BLaER1 (cell line): ENCODE measurements at regions not wholly inside any gene's neighbourhood (a gene's known extent, or its start where the extent isn't known, plus 50 kb on each side); places are given as distances from the start of the nearest gene placed in this dataset.

Experiments
- H3K27ac ChIP-seq: shearing (Covaris generic); formaldehyde crosslinking; 2 replicates; pipeline ENCODE4 v1.8.1; 2022
- H3K27me3 ChIP-seq: shearing (Covaris generic); formaldehyde crosslinking; 2 replicates; pipeline ENCODE4 v1.8.1; 2022
- H3K36me3 ChIP-seq: shearing (Covaris generic); formaldehyde crosslinking; 2 replicates; pipeline ENCODE4 v1.8.1; 2022
- H3K4me1 ChIP-seq: shearing (Covaris generic); formaldehyde crosslinking; 2 replicates; pipeline ENCODE4 v1.8.1; 2022
- H3K4me2 ChIP-seq: shearing (Covaris generic); formaldehyde crosslinking; 2 replicates; pipeline ENCODE4 v1.8.1; 2022
- H3K4me3 ChIP-seq: shearing (Covaris generic); formaldehyde crosslinking; 2 replicates; pipeline ENCODE4 v1.8.1; 2022
- H3K9ac ChIP-seq: shearing (Covaris generic); formaldehyde crosslinking; 2 replicates; pipeline ENCODE4 v1.8.1; 2022
- H3K9me3 ChIP-seq: shearing (Covaris generic); formaldehyde crosslinking; 2 replicates; pipeline ENCODE4 v1.8.1; 2022
- H4K20me1 ChIP-seq: shearing (Covaris generic); formaldehyde crosslinking; 2 replicates; pipeline ENCODE4 v1.8.1; 2022
- Cebpa-rat ChIP-seq: shearing (Covaris generic); IDR thresholded peaks from 2 replicates; pipeline ENCODE4 v1.8.1; 2022

DNA sequence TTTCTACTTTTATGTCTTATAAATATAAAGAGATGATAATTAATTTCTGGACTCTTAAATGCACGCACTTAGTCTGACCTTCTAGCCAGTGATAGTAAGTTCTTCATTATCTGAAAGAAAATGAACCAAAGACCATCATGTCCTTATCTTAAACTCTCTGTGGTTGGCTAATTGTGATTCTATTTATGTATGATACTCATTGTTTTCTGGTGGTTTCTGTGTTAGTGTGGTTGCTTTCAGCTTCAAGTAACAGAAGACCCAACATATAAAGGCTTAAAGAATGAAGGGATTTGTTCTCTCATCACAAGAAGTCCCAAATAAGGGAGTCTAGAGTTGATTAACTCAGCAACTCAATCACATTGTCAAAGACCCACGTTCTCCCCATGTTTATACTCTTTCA, 225.2 kb upstream of the TANK start:
- no peak for TF ChIP-seq Cebpa-rat
- Histone ChIP-seq H3K4me1 (no peaks in the 10 kb centered on the region), H3K9me3 (no peaks in the 10 kb centered on the region), H3K27ac (no peak overlapping the region), H3K36me3 (no peaks in the 10 kb centered on the region), H4K20me1 (no peaks in the 10 kb centered on the region), H3K9ac (no peak overlapping the region), H3K27me3 (no peaks in the 10 kb centered on the region), H3K4me2 (no peak overlapping the region), H3K4me3 (no peak overlapping the region)

DNA sequence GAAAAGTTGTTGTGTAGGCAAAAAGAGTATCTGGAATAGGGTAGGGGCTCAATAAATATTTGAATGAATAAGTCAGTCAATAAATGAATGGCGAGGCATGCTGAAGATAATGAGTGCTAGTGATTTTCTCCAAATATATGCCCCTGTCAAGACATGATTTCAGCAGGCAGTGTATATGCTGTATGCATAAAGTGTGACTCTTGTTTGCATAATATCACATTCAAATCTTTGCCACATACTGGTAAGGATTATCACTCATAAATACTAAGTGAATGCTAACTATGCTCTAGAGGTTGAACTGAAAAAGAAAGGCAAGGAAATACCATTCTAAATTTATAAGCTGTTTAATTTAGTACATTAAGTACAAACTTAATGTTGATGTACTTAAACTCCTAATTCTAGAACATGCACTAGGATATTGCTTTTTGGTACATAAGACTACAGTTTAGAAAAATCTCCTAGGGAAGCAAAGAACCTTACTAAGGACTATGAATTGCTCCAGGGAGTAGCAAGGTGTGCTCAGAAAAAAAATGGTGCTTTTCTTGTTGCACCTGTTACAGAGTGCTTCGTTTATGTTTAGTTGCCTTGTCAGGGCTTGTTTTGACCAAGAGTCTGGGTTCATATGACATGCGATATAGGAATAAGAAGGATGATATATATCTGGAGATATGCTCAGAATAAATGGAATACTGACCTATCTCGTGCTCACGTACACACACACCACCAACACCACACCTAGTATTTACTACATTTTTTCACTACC, 224.0 kb upstream of the TANK start:
- H3K36me3 ChIP-seq: no peaks in the 10 kb centered on the region
- H3K9ac ChIP-seq: no peak overlapping the region
- no peak overlapping the region for H3K4me3 ChIP-seq
- no peaks in the 10 kb centered on the region for H3K9me3 ChIP-seq
- no peaks in the 10 kb centered on the region for H4K20me1 ChIP-seq
- H3K4me2 ChIP-seq: no peak overlapping the region
- H3K4me1 ChIP-seq: no peaks in the 10 kb centered on the region
- H3K27ac ChIP-seq: no peak overlapping the region
- no peaks in the 10 kb centered on the region for H3K27me3 ChIP-seq
- no peak for TF ChIP-seq Cebpa-rat

DNA sequence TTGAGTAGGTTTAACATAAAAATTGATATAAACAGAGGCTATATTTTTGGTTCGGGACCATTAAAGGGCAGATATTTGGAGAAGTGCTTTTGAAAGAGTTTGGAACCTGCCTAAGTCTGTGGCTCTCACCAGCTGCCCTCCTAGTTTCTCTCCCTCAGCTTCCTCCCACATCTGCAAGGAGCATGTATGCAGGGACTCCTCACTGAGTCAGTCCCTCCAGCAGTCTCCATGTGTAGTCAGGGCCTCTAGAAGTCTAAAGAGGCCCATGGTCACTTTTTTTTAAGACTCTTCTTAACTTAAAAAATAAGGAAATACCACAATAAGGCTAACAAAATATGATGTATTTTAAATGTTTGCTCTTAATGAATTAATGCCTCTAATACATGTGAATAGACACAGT, 220.0 kb upstream of the TANK start:
- no peak for TF ChIP-seq Cebpa-rat
- Histone ChIP-seq H3K27ac (no peak overlapping the region), H3K36me3 (no peaks in the 10 kb centered on the region), H3K27me3 (no peaks in the 10 kb centered on the region), H4K20me1 (no peaks in the 10 kb centered on the region), H3K4me1 (no peaks in the 10 kb centered on the region), H3K9me3 (no peaks in the 10 kb centered on the region), H3K4me2 (no peak overlapping the region), H3K4me3 (no peak overlapping the region), H3K9ac (no peak overlapping the region)

DNA sequence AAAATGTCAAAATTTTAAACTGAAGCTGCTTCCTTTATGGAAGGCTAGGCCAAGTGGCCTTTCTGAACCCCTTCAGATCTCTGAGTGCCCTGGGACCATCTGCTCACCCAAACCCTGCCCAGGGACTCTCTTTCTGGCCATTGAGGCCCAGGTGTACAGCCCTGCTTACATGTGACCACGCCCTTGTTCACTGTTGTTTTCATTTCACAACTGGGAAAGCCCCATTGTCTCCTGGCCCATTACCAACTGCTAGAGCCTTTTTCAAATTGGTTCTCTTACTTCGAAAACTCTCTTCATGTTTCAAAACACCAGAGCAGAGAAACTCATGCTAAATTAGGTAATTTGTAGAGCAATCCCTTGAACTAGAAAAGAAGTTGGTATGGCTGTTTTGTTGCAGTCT, 219.5 kb upstream of the TANK start:
- TF ChIP-seq Cebpa-rat: no peak
- Histone ChIP-seq H3K9me3 (no peaks in the 10 kb centered on the region), H3K36me3 (no peaks in the 10 kb centered on the region), H3K9ac (no peak overlapping the region), H3K27ac (no peak overlapping the region), H3K4me1 (no peaks in the 10 kb centered on the region), H3K27me3 (no peaks in the 10 kb centered on the region), H3K4me2 (no peak overlapping the region), H4K20me1 (no peaks in the 10 kb centered on the region), H3K4me3 (no peak overlapping the region)

DNA sequence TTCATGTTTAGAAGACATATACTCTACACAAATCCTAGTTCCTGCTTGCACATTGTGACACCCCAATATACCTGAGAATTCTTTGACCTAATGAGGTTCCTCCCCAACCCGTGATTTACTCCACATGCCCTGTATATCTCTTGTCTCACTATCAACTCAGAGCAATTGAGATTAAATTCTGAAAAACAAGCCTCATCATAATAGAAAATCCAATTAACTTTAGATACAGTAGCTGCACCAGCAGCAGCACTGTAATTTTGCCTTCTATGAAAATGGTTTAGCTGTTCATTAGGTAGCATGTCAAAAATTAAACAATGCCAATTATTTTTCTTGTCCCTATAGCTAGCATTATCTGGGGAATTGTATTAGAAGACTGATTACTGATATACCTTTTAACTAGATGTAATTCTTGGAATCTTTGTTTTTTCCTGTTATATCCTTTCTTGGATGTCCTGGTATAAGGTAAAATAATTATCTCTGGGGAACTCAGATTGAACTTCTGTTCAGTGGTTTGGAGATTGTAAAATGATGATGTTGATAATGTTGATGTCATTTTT, 218.9 kb upstream of the TANK start:
- Histone ChIP-seq H3K27ac (no peak overlapping the region), H3K4me3 (no peak overlapping the region), H3K27me3 (no peaks in the 10 kb centered on the region), H3K4me2 (no peak overlapping the region), H3K36me3 (no peaks in the 10 kb centered on the region), H3K9me3 (no peaks in the 10 kb centered on the region), H4K20me1 (no peaks in the 10 kb centered on the region), H3K9ac (no peak overlapping the region), H3K4me1 (no peaks in the 10 kb centered on the region)
- TF ChIP-seq Cebpa-rat: no peak

DNA sequence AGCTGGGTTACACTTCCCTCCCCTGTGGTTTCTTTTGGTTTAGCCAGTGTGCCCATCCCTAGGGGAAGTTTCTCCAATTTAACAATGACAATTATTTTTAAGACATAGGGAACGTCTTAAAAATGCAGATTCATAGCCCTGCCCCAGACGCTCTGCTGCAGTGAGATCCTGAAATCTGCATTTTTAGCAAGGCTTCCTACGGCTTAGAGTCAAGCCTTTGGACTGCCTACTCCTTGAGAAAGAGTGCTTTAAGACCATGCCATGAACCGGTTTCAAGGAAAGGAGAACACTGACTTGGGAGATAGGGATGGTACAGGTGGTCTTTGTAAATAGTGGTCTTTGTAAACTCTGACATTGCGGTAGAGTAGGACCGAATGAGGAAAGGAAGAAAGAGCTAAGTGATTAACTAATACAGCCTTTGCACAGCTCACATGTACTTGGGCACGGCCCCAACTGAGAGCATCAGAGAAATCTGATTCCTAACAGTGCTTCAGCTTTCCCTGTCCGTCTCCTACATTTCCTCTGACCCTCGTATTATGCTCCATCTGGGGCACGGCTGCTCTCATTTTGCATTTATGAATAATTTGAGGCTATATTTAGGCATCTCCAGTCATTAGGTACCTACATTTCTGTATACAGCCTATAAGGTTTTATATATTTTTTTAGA, 217.6 kb upstream of the TANK start:
- H3K4me2 ChIP-seq: no peak overlapping the region
- no peaks in the 10 kb centered on the region for H3K9me3 ChIP-seq
- no peak overlapping the region for H3K27ac ChIP-seq
- TF ChIP-seq Cebpa-rat: no peak
- H3K9ac ChIP-seq: no peak overlapping the region
- no peaks in the 10 kb centered on the region for H3K36me3 ChIP-seq
- H3K4me1 ChIP-seq: no peaks in the 10 kb centered on the region
- H4K20me1 ChIP-seq: no peaks in the 10 kb centered on the region
- H3K4me3 ChIP-seq: no peak overlapping the region
- no peaks in the 10 kb centered on the region for H3K27me3 ChIP-seq

DNA sequence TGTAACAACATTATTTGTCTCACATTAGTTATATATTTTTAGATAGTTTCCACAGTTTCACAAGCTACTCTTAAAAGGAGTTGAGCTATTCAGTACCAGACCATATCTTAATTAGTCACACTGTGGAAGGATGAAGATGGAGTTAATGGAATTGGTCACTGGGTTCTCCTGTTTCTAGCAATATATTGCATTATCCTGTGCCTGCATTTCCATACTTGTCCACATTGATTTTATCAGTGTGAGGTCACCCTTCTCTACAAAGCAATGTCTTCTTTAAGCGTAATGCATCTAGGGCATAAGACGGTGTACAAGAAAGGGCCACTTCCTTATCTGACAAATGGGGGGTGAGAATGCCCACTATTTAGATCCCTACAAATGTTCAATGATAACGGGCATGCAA, 216.8 kb upstream of the TANK start:
- H3K4me1 ChIP-seq: no peaks in the 10 kb centered on the region
- no peaks in the 10 kb centered on the region for H3K36me3 ChIP-seq
- no peak overlapping the region for H3K27ac ChIP-seq
- no peak for TF ChIP-seq Cebpa-rat
- H3K9me3 ChIP-seq: no peaks in the 10 kb centered on the region
- H4K20me1 ChIP-seq: no peaks in the 10 kb centered on the region
- H3K4me2 ChIP-seq: no peak overlapping the region
- no peak overlapping the region for H3K4me3 ChIP-seq
- H3K9ac ChIP-seq: no peak overlapping the region
- H3K27me3 ChIP-seq: no peaks in the 10 kb centered on the region

DNA sequence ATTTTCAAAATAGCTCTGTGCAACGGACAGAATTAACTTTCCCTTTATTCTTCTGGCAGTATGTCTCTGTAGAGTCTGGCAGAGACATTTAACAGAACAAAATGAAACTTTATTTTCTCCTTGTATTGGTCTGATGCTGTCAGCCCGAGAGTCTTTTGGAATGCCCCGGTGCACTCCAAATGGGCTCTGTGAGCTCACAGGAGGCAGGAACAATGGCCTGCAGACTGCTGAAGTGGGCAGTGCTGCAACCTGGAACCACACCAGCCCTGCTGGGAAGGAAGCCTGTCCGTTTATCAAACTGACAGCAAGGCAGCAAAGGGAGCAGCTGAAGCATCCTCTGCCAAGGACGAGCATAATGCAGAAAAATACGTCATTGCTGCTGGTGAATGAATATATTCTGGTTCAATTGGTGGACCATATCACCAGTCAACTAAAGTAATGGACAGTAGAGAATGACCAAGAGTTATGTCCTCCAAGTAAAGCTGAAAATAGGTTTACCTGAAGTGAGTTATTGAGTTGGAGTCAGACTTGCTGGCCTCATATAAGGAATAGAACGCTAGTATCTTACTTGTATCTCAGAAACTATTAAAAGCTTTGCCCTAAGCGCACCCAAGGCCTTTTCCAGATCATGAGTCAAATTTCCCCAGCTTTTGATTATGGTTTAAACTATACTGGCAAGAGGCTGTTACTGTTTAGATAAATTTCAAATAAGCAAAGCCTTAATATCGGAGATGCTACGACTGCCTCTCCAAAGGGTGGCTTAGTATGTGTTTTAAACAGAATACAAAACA, 207.6 kb upstream of the TANK start:
- Histone ChIP-seq H3K4me2 (no peak overlapping the region), H3K4me3 (no peak overlapping the region), H3K27ac (no peak overlapping the region), H3K27me3 (no peaks in the 10 kb centered on the region), H3K4me1 (no peaks in the 10 kb centered on the region), H3K9ac (no peak overlapping the region), H3K36me3 (no peaks in the 10 kb centered on the region), H4K20me1 (no peaks in the 10 kb centered on the region), H3K9me3 (no peaks in the 10 kb centered on the region)
- TF ChIP-seq Cebpa-rat: no peak

DNA sequence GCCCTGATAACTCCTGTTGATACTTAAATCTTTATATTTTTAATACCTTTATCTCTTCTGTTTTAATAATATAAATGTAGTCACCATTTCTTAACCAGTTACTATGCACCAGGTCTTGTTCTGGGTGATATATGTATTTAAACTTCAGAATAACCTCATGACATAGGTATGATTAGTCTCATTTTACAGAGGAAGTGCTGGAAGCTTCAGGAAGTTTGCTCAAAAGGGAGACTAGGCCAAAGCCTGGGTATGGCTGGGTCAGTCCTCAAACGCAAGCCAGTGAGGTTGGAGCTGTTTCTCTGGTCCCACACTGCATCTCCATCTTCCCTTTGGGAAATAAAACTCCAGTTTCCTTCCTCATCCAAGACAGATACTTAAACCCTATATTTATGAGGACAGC, 204.7 kb upstream of the TANK start:
- no peak overlapping the region for H3K4me3 ChIP-seq
- H4K20me1 ChIP-seq: no peaks in the 10 kb centered on the region
- H3K9ac ChIP-seq: no peak overlapping the region
- TF ChIP-seq Cebpa-rat: no peak
- H3K27ac ChIP-seq: no peak overlapping the region
- H3K36me3 ChIP-seq: no peaks in the 10 kb centered on the region
- H3K9me3 ChIP-seq: no peaks in the 10 kb centered on the region
- no peaks in the 10 kb centered on the region for H3K4me1 ChIP-seq
- H3K4me2 ChIP-seq: no peak overlapping the region
- no peaks in the 10 kb centered on the region for H3K27me3 ChIP-seq
